NCI-H226 (cell line): ENCODE measurements at regions not wholly inside any gene's neighbourhood (a gene's known extent, or its start where the extent isn't known, plus 50 kb on each side); places are given as distances from the start of the nearest gene placed in this dataset.
"Not testable (repeated sequence)": the region's sequence is repeated elsewhere in the genome, so short reads cannot be mapped to it uniquely, and the experiment has no call there.

Source experiments
- DNase-seq: peaks from one replicate; pipeline ENCODE4 v3.0.0-alpha.2; 2015

DNA sequence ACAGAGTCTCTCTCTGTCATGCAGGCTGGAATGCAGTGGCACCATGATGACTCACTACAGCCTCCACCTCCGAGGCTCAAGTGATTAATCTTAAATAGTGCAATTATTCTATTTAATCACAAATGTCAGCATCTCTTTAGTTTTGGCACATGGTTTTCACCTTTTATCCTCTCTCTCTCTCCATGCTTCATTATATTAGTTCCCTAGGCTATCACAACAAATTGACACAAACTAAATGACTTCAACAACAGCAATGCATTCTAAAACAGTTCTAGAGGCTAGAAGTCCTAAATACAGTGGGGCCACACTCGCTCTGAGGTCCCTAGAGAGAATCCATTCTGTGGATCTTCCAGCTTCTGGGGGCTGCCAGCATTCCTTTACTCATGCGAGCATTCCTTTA, 178.2 kb upstream of the ZNG1F start:
- DNase-seq: peak; percentile 1

DNA sequence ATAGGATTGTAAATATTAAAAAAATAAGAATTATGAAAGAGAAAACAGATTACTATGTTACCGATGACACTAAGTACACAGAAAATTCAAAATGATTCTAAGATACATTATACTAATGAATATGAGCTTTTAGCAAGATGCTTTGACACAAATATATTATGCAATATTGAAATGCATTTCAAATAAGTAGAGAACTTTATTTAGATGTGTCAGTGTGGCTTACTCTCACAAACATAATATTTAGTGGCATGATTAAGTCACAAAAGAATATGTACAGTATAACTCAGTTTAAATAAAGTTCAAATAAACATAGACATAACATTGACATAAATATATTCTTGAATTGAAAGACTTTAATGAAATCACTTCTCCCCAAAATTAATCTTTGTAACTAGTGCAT, 172.7 kb upstream of the ZNG1F start:
- not testable (repeated sequence) for DNase-seq

DNA sequence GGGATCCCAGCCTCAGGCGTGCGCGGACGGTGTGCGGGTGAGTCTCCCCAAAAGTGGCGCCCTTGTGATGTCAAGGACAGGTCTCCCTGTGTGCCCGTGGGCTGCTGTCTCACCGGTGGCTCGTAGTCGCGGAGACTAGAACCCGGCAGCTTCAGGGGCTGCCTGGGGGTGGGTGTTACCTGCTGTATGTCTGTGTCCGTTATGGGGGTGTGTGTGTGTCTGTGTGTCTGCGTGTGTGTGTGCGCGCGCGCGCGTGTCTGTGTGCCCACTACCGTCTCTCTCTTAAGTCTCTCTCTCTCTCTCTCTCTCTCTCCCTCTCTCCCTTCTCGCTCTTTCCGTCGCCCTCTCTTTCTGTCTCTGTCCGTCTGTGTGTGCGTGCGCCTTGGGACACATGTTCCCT, 170.0 kb upstream of the ZNG1F start:
- peak; percentile 1 for DNase-seq

DNA sequence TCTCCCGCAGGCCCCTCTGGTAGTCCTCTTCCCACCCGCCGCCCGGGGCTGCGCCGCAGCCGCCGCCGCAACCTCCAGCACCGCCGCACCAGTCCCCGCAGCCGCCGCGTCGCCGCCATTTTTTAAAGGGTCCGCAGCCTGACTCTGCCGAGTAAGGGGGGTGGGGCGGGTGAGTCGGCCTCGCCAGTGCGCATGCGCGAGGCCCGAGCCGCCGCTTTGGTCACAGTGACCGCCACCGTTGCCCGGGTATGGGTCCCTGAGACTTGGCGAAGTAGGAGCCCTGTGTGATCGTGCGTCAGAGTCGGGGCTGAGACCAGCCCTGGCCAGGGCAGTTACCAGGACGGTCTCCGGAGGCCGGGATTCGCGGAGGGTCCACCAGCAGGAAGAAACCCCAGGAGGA, 169.6 kb upstream of the ZNG1F start:
- peak; percentile 32 for DNase-seq

DNA sequence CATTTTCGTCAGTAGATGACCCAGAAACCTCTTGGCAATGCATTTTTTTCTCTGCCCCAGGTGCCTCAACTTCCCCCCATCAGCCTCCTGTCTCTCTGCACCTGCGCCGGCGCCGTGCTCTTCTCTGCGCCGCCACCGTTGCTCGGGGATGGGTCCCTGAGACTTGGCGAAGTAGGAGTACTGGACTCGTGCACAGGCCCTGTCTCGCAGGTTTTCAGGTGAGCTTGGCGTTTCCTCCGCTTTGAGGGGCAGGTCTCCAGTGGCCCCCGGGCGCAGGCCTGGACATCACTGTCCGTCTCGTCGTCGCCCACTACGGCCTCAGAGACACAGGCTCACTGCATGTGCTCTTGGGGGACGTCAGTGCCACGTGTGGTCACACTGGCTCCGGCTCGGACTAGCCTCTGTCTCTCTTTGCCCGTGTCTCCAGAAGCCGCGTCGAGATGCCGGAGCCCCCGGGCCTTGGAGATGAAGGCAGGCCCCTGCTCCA, 168.8 kb upstream of the ZNG1F start:
- not testable (repeated sequence) for DNase-seq

DNA sequence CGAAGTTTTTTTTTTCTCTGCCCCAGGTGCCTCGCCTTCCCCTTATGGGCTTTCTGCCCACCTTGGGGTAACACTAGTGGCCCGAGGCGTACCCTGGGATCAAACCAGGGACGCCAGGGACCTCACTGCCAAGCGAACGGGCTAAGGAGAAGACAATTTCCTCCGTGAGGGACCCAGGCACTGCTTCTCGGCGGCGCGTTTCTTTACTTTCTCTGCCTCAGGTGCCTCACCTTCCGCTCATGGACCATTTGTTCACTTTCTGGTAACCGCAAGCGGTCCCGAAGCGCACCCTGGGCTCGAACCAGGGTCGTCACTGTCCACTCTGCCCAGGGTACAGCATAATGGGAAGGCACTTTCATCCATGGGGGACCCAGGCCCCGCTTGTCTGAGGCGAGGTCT, 168.2 kb upstream of the ZNG1F start:
- not testable (repeated sequence) for DNase-seq

DNA sequence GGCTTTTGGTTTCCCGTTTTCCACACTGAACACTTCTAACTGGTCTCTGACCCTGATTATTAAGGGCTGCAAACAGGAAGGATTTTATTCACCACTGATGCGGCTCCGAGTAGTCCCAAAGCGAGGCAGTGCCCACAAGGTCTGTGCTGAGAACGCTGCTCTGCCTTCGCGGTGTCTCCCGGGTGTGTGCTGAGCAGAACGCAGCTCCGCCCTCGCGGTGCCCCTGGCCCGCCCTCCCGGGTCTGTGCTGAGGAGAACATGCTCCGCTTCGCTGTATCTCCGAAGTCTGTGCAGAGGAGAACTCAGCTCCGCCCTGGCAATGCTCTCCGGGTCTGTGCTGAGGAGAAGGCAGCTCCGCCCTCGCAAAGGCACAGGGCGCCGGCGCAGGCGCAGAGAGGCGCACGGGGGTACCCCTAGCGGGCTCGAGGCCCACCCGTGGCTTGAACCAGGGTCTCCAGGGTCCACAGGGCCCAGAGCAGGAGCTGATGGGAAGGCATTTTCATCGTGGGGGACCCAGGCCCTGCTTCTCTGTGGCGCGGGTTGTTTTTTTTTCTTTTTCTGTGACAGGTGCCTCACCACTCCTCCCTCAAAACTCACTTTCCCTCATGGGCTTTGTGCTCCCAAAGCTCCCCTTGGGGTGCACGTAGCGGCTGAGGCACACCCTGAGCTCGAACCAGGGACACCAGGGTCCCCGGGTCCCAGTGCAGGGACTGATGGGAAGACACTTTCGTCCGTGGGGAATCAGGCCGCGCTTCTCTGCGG, 167.7 kb upstream of the ZNG1F start:
- DNase-seq: peak; percentile 41

DNA sequence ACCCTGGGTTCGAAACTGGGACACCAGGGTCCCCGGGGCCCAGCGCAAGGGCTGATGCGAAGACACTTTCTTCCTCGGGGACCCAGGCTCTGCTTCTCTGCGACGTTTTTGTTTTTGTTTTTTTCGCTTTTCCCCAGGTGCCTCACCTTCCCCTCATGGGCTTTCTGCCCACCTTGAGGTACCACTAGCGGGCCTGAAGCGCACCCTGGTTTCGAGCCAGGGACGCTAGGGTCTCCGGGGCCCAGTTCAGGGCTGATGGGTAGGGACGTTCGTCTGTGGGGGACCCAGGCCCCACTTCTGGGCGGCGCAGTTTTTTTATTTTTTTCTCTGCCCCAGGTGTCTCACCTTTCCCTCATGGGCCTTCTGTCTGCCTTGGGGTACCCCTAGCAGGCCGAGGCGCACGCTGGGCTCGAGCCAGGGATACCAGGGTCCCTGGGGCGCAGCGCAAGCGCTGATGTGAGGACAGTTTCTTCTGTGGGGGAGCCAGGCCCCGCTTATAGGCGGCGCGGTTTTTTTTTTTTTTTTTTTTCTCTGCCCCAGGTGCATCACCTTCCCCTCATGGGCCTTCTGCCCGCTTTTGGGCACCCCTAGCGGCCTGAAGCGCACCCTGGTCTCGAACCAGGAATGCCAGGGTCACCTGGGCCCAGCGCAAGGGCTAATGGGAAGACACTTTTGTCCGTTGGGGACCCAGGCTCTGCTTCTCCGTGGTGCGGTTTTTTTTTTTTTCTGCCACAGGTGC, 166.8 kb upstream of the ZNG1F start:
- not testable (repeated sequence) for DNase-seq

DNA sequence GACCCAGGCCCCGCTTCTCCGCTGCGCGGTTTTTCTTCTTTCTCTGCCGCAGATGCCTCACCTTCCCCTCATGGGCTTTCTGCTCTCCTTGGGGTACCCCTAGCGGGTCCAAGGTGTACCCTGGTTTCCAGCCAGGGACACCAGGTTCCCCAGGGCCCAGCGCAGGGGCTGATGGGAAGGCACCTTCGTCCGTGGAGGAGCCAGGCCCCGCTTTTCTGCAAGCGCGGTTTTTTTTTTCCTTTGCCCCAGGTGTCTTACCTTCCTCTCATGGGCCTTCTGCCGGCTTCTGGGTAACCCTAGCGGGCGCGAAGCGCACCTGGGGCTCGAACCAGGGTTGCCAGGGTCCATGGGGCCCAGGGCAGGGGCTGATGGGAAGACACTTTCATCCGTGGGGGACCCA, 165.9 kb upstream of the ZNG1F start:
- not testable (repeated sequence) for DNase-seq

DNA sequence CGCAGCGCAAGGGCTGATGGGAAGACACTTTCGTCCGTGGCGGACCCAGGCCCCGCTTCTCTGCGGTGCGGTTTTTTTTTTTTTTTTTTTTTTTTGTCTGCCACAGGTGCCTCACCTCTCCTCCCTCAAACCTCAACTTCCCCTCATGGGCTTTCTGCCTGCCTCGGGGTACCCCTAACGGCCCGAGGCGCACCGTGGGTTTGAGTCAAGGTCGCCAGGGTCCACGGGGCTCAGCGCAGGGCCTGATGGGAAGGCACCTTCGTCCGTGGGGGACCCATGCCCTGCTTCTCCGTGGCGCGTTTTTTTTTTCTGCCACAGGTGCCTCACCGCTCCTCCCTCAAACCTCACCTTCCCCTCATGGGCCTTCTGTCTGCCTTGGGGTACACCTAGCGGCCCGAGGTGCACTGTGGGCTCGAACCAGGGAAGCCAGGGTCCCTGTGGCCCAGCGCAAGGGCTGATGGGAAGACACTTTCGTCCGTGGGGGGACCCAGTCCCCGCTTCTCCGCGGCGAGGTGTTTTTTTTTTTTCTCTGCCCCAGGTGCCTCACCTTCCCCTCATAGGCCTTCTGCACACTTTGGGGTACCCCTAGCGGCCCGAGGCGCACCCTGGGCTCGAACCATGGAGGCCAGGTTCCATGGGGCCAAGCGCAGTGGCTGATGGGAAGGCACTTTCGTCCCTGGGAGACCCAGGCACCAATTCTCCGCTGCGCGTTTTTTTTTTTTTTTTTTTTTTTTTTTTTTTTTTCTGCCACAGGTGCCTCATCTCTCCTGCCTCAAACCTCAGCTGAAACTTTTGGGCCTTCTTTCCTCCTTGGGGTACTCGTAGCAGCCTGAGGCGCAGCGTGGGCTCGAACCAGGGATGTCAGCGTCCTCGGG, 165.2 kb upstream of the ZNG1F start:
- DNase-seq: not testable (repeated sequence)

DNA sequence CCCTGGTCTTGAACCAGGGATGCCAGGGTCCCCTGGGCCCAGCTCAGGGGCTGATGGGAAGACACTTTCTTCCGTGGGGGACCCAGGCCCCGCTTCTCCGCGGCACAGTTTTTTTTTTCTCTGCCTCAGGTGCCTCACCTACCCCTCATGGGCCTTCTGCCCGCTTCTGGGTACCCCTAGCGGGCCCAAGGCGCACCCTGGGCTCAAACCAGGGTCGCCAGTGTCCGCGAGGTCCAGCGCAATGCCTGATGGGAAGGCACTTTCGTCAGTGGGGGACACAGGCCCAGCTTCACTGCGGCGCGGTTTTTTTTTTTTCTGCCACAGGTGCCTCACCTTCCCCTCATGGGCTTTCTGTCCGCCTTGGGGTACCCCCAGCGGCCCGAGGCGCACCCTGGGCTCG, 163.9 kb upstream of the ZNG1F start:
- DNase-seq: not testable (repeated sequence)

DNA sequence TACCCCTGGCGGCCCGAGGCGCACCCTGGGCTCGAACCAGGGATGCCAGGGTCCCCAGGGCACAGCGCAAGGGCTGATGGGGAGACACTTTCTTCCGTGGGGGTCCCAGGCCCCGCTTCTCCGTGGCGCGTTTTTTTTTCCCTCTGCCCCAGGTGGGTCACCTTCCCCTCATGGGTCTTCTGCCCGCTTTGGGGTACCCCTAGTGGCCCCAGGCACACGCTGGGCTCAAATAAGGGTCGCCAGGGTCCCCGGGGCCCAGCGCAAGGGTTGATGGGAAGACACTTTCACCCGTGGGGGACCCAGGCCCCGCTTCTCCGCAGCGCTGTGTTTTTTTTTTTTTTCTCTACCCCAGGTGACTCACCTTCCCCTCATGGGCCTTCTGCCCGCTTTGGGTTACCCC, 163.3 kb upstream of the ZNG1F start:
- DNase-seq: not testable (repeated sequence)

DNA sequence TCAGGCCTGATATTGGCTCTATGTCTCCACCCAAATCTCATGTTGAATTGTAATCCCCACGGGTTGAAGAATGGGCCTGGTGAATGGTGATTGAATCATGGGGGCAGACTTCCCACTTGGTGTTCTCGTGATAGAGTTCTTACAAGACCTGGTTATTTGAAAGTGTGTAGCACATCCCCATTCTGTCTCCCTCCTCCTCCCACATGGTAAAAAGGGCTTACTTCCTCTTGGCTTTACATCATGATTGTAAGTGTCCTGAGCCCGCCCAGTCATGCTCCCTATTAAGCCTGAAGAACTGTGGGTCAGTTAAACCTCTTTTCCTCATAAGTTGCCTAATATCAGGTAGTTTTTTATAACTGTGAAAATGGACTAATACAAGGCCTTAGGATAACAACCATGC, 158.8 kb upstream of the ZNG1F start:
- not testable (repeated sequence) for DNase-seq

DNA sequence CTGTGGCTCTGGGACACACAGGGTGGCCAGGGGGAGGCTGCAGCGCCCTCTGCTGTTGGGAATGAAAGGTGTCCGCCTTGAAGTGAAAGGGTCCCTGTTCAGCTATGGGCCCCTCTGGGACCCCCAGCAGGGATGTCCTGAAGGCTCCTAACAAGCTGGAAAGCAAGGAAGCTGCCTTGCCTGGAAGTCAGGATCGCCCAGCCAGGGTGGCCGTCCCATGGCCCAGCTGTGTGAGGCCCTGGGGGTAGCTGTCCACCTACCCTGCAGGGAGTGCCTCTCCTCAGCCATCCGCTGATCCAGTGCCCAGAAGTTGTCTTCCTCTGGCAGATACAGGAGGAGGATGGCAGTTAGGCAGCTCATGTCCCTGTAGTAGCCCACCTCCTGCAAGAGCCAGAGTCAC, 143.4 kb upstream of the ZNG1F start:
- not testable (repeated sequence) for DNase-seq

DNA sequence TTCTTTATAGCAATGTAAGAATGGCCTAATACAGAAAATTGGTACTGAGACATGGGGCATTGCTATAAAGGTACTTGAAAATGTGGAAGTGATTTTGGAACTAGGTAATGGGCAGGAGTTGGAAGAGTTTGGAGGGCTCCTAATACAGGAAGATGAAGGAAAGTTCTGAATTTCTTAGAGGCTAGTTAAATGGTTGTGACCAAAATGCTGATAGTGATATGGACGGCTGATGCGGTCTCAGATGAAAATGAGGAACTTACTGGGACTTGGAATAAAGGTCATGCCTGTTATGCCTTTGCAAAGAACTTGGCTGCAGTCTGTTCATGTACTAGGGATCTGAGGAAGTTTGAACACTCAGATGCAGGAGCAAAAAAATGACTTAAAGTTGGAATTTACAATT, 132.2 kb upstream of the ZNG1F start:
- not testable (repeated sequence) for DNase-seq

DNA sequence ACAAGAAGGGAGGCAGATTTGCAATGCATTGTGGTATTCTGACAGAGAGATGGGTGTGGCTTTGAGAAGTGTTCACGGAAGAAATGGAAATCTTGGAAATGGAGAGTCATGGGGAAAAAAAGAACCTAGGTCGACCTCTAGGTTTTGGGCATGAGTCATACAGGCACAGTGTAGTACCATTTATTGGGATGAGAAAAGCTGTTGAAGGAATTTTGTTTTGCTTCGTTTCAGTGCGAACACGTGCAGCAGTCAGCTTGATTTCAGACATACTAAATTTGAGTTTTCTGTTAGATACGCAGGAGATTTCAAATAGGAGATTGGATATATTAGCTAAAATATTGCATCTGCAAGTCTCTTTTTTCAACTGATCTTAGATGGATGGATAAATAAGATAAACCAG, 119.8 kb upstream of the ZNG1F start:
- DNase-seq: not testable (repeated sequence)

DNA sequence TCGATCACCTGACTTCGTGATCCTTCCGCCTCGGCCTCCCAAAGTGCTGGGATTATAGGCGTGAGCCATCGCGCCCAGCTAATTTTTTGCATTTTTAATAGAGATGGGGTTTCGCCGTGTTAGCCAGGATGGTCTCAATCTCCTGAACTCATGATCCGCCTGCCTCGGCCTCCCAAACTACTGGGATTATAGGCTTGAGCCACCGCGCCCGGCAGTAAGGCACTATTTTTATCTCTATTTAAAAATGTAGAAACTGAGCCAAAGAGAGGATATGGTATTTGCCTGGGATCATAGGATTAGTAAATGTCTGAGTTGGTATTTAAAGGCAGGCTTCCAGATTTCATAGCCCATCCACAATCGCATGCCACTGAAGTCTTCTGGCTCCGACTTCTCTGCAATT, 96.6 kb upstream of the ZNG1F start:
- DNase-seq: not testable (repeated sequence)

DNA sequence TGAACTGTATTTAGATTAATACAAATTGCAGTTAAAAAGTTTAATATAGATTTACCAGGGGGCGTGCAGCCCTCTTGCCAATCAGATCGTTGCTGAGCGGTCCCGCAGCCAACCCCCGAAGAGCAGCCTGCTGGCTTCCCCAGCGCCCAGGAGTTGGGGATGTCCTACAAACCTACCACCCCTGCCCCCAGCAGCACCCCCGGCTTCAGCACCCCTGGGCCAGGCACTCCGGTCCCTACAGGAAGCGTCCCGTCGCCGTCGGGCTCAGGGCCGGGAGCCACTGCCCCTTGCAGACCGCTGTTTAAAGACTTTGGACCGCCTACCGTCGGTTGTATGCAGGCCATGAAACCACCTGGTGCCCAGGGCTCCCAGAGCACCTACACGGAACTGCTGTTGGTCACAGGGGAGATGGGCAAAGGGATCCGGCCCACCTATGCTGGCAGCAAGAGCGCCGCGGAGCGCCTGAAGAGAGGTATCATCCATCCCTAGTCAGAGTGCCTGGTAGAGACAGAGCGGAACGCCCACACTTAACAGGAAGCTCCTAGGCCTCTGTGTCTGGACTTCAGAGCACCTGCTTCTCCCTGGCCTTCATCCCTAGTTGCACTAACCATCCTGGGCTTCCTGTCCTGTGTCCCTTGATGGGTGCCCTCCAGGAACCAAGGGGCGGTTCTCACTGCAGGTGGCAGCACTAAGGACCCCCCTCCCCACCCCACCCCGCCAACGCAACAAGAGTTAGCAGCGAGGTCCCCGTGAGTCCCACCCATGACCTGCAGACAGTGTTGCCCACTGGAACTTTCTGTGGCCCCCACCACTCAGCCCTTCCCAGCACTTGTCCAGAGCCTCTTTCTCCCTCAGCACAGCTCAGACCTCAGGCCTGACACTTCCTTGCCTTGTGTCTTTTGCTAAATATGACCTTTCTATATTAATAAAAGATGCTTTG, 91.5 kb upstream of the ZNG1F start:
- DNase-seq: not testable (repeated sequence)

DNA sequence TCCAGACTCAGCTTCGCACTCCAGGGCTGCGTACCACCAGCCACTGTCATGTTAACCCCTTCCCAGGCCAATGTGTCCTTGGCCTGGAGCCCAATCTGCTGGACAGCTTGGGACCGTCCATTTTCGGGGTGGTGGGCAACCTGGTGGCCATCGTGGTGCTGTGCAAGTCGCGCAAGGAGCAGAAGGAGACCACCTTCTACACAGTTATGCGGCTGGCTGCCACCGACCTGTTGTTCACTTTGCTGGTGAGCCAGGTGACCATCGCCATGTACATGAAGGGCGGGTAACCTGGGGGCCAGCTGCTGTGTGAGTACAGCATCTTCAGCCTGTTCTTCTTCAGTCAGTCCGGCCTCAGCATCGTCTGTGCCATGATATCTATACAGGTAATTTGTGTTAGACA, 90.3 kb upstream of the ZNG1F start:
- DNase-seq: not testable (repeated sequence)

DNA sequence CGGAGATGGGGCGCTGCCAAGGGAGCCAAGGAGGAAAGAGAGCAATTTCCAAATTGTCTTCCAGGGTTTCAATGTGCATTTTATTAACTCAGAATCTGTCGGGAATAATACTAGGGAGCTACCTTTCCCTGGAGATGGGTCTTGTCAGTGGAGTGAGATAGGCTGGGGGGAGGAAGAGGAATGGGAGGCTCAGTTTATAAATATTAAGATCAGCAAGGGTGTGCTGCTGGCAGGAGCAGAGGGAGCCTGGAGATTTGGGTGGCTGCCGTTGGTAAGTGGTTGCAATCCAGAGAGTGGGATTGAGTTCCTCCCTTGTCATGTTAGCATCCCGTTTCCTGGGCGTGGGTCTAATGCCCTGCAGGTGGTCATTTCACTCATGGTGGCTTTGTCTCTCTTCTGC, 89.9 kb upstream of the ZNG1F start:
- not testable (repeated sequence) for DNase-seq

DNA sequence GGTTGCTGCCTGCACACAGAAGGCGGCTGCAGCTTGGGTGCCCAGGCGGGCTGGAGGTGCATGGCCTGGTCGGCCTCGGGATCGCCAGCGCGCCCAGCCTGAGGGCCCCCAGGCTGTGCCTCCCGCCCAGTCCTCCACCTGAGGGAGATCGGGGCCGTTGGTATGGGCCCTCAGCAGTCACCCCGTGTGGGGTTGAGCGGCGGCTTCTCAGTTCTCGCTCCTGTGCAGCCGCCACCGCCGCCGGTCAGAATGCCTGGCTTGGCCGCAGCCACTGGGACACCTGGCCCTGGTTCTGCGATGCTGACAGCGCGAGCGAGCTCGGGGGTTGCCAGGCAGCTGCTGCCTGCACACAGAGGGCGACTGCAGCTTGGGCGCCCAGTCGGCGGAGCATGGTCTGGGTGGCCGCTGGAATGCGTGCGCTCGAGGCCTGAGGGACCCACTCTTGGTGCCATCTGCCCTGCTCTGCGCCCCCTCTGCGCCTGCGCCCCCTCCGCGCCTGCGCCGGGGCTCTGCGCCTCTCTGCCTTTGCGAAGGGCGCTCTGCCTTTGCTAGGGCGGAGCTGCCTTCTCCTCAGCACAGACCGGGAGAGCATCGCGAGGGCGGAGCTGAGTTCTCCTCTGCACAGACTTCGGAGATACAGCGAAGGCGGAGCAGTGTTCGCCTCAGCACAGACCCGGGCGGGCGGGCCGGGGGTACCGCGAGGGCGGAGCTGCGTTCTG, 84.6 kb upstream of the ZNG1F start:
- DNase-seq: peak; percentile 51
